Activated CD4-positive, alpha-beta T cell treated with anti-CD3 and anti-CD28 coated beads for 4 hours (primary cell): ENCODE measurements at regions not wholly inside any gene's neighbourhood (a gene's known extent, or its start where the extent isn't known, plus 50 kb on each side); places are given as distances from the start of the nearest gene placed in this dataset.
A peak's percentile ranks its signal among the peaks of the same experiment; 100 is the strongest.
"Not testable (repeated sequence)": the region's sequence is repeated elsewhere in the genome, so short reads cannot be mapped to it uniquely, and the experiment has no call there.

ENCODE experiments used
- DNase-seq, 2 donors: peaks; one replicate each; pipeline ENCODE4 v3.0.0-alpha.2; 2020

DNA sequence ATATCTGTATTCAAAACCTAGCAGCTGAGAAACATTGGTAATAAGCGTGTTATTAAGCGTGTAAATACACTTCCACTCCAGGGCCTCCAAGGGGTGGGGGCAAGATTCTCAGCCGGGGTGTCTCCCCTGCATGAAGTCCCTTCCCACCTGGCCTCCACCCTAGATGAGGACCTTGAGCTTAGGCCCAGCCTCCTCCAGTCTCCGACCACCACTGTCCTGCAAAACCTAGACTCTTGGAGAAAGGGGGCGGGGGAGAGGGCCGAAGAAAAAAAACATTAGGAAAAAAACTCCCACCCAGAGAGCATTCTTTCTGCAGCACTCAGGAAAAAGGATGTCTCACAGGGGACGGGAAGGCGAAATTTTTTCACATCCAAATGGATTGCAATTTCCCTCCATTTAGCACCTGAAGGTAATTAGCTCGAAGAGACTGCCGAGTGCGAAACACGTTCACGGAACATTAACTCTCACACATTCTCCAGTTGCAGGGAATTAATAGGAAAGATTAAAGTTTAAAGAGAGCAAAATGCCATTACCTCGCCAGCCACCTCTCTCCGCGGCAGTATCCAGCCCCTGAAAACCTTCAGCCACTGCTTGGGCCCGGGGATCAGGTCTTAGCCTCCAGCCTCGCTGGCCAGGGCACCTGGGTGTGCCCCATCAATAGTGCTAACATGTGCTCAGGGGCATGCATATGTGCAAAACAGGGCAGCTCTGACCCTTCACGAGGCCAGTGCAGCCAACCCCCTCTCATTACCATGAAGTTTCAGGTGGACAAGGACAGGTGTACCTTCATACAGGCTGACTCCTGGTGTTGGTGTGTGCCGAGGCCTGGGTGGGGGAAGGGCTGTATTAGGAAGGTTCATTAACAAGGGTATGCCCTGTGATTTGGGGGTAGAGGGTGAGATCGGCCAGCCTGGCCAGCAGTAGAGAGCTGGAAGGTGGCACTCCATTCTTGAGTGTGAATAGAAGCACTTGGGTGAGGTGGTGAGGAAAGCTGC lies 77.2 kb downstream of the HIF1AN start:
- no peak for DNase-seq

GRCh38 chr10:100613846-100614245 lies 78.1 kb downstream of the HIF1AN start:
- no peak for DNase-seq

DNA sequence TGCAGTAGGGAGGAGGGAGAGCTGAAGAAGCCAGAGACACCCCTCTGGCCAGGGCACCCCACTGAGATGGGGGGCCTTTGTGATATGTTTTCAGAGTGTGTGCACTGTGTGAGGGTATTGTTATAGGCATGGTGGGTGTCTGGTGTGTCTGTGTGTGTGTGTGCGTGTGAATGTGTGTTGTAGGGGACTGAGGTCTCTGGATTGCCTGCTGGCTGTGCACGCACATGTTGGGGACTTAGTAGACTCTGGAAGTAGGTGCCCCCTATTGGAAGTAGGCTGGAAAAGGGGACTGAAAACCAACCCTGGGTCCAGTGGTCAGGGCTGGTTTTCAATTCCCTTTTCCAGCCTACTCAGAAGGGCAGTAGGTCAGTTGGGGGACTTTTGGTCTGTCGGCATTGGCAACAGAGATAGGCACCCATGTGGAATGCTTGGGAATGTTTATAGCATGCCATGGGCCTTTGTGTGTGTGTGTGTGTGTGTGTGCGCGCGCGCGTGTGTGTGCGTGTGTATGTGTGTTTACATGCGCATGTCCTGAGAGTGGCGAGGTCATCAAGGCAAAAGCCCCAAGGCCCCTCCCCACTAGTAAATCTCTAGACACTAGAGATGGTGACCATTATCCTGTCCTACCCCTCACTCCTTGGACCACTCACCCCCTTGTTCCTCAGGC lies 78.8 kb downstream of the HIF1AN start:
- DNase-seq, result no peak

DNA sequence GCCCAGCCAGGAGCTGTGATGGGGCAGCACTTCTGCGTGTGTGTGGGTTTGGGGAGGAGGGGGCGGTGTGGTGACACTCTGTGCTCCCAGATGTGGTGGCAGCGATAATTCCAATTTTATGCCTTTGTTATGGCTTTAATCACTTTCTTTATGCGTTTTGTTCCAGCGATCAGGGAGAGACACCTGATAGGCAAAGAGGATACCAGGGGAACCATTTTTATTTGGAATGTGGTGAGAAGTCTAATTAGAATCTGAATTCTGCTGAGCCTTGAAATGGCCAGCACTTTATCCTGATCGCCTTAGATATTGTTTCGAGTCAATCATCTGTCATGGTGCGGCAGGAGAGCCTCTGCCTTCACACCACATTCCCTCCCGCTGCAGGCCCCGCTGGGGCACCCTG lies 79.5 kb downstream of the HIF1AN start:
- no peak for DNase-seq

DNA sequence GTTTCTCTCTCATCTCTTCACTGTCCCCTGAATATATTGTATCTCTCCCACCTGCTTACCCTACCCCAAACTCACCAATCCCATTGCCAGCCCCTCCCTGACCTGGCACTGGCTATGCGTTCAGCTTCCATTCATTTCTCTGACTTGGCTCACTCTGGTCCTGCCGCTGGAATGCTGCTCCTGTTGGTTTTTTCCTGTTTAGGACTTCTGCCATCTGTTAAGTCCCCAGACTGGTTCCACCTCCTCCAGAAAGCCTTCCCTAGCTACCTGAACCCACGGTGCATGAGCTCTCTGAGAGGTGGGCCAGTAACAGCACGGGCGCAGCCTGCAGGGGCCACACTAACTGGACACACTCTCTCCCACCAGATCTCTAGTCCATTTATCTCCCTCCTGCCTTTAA lies 80.2 kb downstream of the HIF1AN start:
- DNase-seq, result no peak

DNA sequence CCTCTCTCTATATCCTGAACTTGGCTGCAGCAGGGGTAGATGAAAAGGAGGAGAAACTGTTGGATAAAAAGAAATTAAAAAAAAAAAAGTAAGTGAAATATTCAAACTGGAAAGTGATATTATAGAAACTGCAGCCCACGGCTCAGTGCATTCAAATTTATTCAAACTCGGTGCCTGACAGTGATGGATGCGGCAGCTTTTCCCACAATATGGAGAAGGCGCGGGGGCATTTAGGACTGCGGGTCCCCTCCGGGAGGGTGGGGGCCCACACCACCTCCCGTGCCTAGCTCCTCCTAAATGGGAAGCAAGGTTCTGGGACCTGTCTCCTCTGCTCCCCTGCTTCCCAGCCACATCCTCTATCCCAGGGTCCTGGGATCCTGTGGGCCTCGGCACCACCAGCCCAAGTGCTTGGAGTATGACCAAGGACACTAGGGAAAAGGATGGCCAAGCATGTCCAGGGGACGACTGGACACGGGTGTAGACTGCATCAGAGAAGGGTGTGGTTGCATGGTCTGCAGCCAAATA lies 82.4 kb downstream of the HIF1AN start:
- DNase-seq, result no peak

GRCh38 chr10:100618632-100619255 lies 83.0 kb downstream of the HIF1AN start:
- no peak for DNase-seq

DNA sequence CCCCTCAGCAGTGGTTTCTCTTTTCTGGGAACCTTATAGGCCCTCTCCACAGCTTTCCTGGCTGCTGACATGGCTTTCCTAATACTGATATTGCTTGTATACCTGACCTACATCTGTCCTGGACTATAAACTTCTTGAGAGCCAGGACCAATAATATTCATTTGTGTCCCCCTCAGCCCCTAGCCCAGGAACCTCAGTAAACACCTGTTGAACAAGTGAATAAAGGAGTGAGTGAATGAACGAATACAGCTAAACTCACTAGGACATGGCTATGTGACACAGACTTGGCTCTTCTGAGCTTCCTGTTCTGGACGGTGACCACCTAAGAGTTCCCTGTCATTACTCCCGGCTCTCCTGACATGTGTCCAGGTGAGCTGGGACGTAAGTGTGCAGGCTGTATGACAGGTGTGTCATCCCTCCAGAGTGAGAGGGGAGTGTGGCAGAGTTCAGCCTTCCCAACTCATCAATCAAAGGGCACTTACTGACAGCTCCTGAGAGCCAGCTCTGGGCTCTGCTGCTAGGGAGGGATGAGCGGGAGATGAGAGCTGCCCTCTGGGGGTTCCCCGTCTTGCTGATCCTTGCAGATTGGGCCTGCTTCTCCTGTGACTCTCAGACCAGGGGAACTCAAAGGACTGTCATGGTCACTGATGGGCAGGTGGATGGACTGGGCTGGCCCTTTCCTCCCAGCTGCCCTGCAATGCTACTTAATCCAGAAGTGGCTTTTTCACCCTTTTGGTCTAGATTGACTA lies 84.5 kb downstream of the HIF1AN start:
- DNase-seq, result no peak

DNA sequence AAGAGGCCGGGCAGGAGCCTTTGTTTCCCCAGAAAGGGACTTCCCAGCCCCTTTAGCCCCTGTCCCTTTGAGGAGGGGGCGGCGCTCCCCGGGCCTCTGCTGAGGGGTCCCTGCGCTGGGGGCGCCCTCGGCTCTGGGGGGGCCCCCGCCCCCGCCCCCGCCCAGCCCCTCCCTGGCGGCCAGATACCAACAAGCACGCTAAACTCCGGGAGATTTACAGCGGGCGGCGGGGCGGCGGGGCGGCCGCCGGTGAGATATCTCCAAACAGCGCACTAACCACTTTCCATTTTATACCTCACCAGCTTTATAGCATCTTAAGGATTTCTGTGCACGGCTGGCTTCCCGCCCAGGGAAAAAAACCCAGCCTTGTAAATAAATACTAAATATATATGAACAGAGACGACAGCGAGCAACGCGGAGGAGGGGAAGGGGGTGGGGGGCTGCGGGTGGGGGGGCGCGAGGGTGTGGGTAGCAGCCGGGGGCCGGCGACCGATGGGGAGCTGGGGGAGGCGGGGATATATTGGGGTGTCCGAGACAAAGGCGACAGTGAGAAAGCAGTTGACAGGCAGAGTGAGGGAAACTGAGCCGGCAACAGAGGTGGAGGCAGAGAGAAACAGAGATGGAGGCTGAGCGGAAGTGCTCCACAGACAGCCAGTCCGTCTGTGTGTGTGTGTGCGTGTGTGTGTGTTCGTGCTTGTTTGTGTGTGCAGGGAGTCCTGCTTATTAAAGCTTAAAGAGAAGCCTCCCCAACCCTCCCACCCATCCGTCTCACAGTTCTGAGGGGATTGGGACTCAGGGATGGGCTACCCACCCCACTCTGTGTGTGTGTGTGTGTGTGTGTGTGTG lies 85.8 kb downstream of the HIF1AN start:
- peak; percentile 9 to 43 for DNase-seq

DNA sequence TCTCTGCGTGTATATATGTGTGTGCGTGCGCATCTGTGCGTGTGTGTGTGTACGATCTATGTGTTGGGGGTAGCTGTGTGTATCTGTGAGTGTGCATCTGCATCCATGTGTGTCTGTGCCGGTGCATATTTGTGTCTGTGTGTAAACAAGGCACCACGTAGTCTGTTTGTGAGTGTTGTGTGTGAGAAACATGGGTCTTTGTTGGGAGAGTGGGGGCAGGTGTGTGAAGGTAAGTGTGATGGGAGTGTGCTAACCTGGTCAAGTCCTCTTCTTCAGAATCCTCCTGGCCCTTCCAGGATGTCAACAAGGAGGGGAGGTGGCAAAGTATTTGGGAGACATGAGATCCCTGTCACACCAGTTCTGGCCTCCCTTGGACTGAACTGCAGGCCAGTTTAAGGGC lies 87.2 kb downstream of the HIF1AN start:
- DNase-seq, result no peak

- DNase-seq, result no peak
These were observed 87.9 kb downstream of the HIF1AN start for GRCh38 chr10:100623521-100624230.

GRCh38 chr10:100624298-100624697 lies 88.6 kb downstream of the HIF1AN start:
- no peak for DNase-seq

DNA sequence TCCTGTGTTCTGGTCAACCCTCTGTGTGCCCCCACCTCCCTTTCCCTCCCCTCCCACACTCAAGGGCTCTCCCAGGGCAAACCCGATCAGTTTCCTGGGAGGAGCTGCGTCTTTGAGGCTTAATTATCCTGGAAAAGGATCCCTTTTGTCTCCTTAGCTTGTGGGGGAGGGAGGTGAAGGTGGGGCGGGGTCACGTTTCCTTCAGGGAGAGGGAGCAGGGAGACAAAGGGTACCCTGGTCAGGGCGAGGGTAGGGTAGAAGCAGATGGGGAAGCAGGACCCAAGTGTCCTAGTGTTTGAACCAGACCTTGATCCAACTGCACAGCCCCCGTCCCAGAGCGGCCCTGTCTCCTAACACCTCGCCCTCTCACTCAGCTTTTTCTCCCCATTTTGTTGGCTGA lies 90.1 kb downstream of the HIF1AN start:
- DNase-seq, result no peak

DNA sequence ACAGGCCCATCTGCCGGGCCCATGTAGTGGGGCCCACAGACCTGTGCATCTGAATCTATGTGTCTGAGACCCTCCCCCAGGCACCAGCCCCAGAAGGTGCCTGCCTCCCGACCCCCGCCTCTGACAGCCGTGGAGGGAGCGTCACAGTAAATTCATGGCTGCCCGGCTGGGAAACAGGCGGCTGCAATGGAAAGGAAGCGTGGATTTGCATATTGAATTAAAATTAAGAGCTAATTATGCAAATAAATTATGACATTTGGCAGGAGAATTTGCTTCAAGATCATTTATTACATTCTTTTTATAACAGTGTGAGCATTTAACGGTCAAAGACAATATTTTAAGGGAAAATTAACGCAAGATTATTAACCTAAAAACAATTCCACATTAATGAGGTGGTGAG lies 92.3 kb downstream of the HIF1AN start:
- no peak for DNase-seq

GRCh38 chr10:100631192-100631591 lies 95.4 kb downstream of the HIF1AN start:
- DNase-seq, result no peak

DNA sequence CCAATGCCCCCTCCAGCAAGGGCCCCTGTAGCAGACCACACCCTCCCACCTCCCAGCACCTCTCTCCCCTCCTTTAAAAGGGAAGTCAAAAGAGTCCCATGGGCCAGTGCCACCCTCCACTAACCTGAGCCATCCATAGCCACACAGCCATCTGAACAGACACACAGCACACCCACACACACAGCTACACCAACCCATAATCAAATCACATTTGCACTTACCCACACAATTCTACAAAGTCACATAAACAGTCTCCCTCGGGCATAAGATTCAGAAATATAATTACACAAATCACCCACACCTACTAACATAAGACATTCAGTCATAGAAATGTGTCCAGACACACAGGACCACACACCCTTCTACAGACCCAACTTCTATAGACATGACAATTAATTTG lies 96.3 kb downstream of the HIF1AN start:
- DNase-seq, result no peak

DNA sequence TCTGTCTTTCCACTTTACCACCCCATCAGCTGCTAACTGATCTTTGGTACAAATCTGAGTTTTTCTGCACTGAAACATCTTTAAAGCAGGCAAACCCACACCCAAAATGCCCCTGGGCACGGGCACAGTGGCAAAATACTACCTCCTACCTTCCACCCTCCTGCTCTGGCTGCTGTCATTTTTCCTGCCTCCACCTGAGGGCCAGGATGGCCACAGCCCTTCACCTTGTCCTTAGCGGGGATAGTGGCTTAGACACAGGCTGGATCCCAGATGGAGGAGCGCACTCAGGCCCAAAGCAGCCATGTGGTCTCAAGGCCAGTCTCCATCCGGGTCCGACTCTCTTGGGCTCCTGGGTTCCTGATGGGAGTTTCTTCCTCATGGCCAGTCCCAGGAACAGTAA lies 98.3 kb downstream of the HIF1AN start:
- DNase-seq, result no peak

DNA sequence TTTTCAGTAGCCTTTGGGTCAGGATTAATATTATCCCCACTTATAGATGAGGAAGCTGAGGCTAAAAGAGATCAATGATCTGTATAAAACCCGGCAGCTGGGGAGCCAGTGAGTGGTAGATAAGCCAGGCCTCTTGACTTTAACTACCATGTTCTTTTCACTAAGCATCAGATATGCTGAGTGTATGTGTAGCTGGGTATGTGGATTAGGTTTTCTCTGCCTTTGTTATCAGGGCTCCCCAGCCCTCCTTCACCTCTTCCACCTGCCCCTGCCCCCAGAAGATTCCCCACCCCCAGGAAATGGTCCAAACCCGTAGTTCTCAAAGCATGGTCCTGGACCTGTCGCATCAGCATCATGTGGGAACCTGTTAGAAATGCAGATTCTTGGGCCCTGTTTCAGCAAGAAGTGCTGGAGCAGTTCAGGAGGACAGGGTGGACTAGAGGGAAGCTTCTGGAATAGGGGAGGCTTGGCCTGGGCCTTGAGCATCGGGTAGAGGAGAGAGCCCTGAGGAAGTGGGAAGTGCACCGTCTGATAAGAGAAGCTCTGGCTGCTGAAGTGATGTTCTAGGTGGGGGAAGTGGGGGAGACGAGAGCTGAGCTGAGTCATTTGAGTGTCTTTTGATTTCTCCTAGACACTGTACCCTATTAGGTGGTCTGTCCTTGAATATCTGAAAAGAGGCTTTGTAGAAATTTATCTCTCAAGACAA lies 101.3 kb downstream of the HIF1AN start:
- DNase-seq, result no peak

DNA sequence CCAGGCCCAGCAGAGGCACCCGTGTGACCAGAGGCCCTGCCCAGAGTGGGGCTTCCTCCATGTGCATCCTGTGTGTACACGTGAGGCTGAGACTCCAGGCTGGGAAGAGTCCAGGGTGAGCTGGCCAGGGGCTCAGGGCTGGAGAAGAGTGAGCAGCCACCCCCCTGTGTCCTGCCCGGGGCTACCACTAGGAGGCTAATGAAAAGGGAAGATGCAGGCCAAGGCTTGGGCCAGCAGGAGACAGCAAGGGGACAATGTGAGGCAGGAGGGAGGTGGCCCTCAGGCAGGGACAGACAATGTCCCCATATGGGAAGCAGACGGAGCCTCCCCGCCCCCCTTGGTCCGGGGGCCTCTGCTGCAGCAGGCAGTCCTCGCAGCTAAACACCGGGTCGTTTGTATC lies 102.0 kb downstream of the HIF1AN start:
- no peak for DNase-seq

DNA sequence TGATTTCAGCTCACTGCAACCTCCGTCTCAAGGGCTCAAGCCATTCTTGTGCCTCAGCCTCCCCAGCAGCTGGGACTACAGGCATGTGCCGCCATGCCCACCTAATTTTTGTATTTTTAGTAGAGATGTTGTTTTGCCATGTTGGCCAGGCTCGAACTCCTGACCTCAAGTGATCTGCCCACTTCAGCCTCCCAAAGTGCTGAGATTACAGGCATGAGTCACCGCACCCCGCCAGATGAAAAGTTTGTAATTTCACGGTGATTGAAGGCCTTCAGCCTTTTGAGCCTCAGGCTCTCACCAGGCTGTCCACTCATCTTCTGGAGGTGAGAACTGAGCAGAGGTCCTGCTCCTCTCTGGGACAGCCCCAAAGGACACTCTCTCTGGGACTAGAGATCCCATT lies 103.2 kb downstream of the HIF1AN start:
- not testable (repeated sequence) for DNase-seq
